ENCODE measurements at regions not wholly inside any gene's neighbourhood (a gene's known extent, or its start where the extent isn't known, plus 50 kb on each side); places are given as distances from the start of the nearest gene placed in this dataset.

DNA sequence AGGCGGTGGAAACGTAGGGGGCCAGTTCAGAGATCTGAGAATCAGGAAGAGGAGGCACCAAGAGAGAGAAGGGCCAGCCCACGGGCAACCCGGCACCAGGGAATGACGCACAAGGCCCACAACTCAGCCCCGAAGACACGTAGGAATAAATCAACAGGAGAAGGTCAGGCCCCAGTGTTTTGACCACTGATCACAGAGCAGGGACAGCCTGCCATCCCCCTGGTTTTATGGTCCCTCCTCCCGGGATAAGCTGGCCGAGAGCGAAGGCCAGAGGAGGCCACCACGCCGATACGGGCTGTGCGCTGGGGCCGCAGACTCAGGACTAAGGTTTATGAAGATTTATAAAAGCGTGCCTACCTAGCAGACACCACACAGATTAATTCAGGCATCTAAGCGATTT is 341.4 kb downstream of the ZNF516 start:
- TF ChIP-seq, protein P1, sequence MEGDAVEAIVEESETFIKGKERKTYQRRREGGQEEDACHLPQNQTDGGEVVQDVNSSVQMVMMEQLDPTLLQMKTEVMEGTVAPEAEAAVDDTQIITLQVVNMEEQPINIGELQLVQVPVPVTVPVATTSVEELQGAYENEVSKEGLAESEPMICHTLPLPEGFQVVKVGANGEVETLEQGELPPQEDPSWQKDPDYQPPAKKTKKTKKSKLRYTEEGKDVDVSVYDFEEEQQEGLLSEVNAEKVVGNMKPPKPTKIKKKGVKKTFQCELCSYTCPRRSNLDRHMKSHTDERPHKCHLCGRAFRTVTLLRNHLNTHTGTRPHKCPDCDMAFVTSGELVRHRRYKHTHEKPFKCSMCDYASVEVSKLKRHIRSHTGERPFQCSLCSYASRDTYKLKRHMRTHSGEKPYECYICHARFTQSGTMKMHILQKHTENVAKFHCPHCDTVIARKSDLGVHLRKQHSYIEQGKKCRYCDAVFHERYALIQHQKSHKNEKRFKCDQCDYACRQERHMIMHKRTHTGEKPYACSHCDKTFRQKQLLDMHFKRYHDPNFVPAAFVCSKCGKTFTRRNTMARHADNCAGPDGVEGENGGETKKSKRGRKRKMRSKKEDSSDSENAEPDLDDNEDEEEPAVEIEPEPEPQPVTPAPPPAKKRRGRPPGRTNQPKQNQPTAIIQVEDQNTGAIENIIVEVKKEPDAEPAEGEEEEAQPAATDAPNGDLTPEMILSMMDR (IDR thresholded peaks at IDR 0.05) = no peak
- no peak for TF ChIP-seq POLR2A (IDR thresholded peaks at IDR 0.05)
